ENCODE measurements at regions not wholly inside any gene's neighbourhood (a gene's known extent, or its start where the extent isn't known, plus 50 kb on each side); places are given as distances from the start of the nearest gene placed in this dataset.
A peak's percentile ranks its signal among the peaks of the same experiment; 100 is the strongest.
"Not testable (repeated sequence)": the region's sequence is repeated elsewhere in the genome, so short reads cannot be mapped to it uniquely, and the experiment has no call there.

- DNase-seq, result no peak
These were observed 84.4 kb upstream of the CNEP1R1 start for GRCh38 chr16:49940464-49941224.

DNA sequence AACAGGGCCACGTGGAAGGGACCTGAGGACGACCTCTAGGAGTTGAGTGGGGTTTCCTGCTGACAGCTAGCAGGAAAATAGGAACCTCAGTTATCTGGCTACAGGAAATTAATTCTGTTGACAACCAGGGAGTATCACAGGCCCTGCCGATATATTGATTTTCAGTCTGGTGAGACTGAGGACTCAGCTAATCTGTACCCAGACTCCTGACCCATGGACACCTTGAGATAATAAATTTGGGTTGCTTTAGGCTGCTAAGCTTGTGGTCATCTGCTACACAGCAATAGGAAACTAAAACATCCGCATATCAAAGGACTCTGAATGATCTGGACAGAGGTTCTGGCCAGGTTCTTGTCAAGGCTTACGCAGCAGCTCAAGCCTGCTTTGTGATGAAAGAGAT, 80.8 kb upstream of the CNEP1R1 start:
- DNase-seq, result no peak

GRCh38 chr16:49947907-49948678, 76.9 kb upstream of the CNEP1R1 start:
- peak; percentile 95 for DNase-seq

DNA sequence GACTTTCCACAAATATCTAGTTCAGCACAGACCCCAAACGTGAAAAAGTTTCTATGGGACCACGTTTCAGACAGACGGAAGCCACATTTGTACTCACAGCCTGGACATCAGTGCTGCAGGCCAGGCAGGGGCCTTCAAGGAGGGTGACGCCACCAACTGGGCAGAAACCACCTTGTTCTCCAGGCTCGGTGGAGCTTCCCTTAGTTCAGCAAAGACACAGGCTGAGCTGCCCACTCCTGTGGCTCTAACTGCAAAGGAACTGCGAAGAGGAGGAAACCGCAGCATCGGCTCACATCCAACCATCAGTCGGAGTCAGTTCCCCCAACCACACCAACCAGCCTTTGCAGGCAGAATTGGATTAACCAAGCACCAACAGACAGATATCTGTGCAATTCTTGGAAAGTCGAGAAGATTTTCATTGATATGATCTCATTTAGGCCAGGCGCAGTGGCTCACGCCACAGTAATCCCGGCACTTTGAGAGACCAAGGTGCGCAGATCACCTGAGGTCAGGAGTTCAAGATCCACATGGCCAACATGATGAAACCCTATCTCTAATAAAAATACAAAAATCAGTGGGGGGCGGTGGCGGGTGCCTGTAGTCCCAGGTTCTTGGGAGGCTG, 73.3 kb upstream of the CNEP1R1 start:
- DNase-seq, result no peak

DNA sequence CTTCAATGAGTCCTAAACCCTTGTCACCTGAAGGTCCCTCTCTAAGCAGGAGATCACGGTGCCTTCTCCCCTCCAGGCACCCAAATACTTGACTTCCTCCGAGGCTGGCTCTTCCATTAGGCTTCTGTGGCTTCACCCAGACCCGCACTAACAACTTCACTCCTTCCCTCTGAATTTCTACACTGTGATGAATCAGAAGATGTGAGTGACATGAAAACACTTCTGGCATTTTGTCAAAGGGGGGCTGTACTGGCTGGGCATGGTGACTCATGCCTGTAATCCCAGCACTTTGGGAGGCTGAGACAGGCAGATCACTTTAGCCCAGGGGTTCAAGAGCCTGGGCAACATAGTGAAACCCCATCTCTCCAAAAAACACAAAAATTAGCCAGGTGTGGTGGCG, 72.6 kb upstream of the CNEP1R1 start:
- DNase-seq, result no peak

- no peak for DNase-seq
These were observed 71.9 kb upstream of the CNEP1R1 start for GRCh38 chr16:49953090-49953489.

GRCh38 chr16:49955858-49956257, 69.2 kb upstream of the CNEP1R1 start:
- no peak for DNase-seq

- DNase-seq, result no peak
These were observed 68.1 kb upstream of the CNEP1R1 start for GRCh38 chr16:49956915-49957314.

DNA sequence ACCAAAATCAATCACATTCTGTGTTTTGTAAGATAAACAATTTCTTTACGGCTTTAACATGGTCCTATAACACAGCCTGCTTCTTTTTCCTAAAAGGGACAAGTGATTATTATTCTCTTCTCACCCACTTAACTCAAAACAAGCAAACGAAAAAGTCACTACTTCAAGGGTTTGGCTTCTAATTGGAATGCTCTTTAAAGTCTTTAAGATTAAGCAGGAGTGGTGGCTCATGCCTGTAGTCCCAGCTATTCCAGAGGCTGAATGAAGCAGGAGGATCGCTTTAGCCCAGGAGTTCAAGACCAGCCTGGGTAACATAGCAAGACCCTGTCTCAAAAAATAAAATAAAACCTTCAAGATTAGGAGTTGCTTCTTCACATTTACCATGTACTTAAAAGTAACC, 66.6 kb upstream of the CNEP1R1 start:
- no peak for DNase-seq

GRCh38 chr16:49959552-49960277, 65.3 kb upstream of the CNEP1R1 start:
- DNase-seq, result no peak

- peak; percentile 40 for DNase-seq
These were observed 63.9 kb upstream of the CNEP1R1 start for GRCh38 chr16:49961089-49961488.

- not testable (repeated sequence) for DNase-seq
These were observed 62.5 kb upstream of the CNEP1R1 start for GRCh38 chr16:49962566-49962965.

GRCh38 chr16:49964316-49964715, 60.7 kb upstream of the CNEP1R1 start:
- no peak for DNase-seq

DNA sequence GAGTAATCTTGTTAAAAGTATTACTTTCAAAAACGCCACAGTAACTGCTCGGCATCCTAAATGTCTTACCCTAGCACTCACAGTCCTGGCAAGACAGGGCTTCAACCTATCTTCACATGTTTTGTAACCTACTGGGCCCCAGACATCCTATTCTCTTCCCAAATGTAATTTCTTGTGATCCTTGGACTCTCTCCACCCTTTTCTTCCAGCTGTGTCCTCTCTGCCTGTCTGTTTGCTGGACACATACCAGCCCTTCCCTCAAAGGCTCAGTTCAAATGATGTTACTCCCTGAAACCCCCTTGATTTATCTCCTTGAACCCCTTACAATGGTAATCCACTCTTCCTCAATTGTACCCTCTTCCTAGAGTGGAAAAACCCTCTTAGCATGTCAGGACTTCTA, 60.1 kb upstream of the CNEP1R1 start:
- no peak for DNase-seq

GRCh38 chr16:49967012-49967559, 57.9 kb upstream of the CNEP1R1 start:
- no peak for DNase-seq

- DNase-seq, result no peak
These were observed 55.7 kb upstream of the CNEP1R1 start for GRCh38 chr16:49969091-49970030.

DNA sequence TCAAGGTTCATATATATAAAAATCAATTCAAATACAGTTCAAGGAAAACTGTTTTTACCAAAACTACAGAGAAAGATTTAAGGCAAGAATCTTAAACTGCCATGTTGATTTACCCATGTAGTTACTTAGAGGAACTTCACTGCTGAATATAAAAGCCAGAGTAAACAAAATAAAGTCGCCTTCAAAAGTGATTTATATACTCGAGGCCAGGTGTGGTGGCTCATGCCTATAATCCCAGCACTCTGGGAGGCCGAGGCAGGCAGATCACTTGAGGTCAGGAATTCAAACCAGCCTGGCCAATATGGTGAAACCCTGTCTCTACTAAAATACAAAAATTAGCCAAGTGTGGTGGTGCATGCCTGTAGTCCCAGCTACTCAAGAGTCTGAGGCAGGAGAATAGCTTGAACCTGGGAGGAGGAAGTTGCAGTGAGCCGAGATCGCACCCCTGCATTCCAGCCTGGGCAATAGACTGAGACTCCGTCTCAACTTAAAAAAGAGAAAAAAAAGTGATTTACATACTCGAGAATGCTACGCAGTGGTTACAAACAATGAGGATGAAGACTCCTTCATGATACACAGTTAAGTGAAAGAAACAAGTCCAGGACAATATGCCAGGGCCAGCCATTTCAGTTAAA, 54.1 kb upstream of the CNEP1R1 start:
- DNase-seq, result peak; percentile 39

DNA sequence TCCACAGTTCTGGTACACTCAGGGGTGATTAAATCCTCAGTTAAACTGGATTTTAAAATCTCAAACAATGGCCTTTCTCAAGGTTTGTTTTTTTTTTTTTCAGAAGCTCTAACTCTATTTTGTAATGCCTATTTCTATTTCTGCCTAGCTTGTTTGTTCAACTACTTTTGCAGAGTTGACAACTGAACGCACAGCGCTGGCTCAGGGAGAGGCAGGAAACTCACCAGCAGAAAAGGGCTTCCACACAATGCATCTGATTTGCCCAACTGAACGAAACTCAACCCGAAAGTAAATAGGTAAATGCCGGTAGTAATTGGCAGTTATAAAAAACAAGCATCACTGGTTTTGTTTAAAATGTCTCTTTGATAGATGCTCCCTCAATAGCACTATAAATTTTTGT, 52.7 kb upstream of the CNEP1R1 start:
- DNase-seq, result peak; percentile 31

DNA sequence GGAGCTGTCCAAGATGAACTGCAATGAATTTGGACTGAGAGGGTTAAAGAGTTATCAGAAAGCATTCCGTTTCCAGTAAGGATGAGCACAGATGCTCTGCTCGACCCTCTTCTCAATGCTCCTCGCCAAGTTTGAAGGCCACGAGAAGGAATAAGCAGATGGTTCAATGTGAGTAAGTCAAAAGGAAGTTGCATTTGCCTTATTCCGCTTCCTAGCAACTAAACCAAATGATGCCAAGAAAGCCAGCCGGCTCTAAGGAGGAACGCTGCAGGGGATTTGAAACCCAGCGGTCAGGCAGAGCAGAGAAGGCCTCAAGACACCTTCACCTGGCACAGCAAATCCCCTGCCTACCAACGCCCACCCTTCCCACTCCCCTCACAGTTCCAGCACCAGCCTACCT, 52.1 kb upstream of the CNEP1R1 start:
- no peak for DNase-seq
